ENCODE measurements at regions not wholly inside any gene's neighbourhood (a gene's known extent, or its start where the extent isn't known, plus 50 kb on each side); places are given as distances from the start of the nearest gene placed in this dataset.

DNA sequence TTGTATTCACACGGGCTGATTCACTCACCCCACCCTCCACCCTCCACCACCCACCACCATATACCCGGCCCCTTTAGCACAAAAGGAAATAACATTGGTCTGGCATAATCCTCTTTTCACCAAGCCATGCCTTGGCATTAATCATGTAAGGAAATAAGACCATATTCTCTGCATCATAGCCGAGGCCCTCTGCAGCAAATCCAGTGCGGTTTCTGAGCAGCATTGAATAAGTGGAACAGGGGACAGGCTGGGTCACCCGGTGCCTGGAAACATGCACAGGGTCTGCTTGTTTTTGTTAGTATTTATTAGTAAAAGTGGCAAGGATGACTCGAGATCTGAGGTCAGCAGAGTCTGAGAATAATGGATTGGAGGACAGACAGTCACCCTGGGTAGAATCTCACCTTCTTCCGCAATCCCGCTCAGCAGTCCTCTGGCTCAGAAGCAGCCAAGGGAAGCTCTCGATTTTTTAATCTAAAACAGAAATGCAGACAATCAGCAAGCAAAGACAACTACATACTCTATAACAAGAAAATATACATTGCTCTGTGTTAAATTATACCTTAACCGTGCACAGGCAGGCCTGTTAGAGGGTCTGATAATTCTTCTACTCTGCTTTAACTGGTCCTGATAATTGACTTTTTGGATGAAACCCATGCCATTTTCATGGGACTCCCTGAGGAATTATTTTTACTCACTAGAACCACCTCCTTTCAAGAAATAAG is 52.4 kb upstream of the CDC42BPA start:
- DNase-seq: peak; percentile 81

DNA sequence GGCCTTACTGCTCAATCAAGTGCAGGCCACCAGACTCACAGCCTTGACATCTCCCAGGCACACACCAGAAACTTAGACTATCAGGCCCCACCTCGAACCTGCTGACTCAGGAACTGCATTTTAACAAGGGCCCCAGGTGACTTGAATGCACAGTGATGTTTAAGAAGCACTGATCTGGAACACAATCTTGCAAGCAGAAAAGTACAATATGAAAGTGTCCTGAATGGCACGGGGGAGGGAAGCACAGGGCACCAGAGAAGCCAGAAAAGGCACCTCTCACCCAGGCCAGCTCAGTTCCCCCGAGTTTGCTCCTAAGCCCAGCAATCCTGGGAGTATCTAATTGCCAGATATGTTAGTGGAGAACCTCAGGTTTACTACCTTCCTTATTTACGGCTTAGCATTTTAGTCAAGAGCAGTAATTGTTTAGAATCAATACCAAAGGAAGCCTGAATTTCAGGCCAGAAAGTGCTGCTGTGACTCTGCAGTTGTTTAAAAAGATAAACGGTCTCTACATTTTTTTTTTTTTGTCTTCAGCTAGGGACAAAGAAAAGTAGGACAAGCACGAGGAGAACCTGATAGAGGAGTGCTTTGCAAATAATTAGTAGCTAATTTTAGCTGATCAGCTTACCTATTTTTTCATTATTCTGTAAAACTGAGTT is 50.9 kb upstream of the CDC42BPA start:
- no peak for DNase-seq
